HG02852 (cell line): ENCODE measurements at regions not wholly inside any gene's neighbourhood (a gene's known extent, or its start where the extent isn't known, plus 50 kb on each side); places are given as distances from the start of the nearest gene placed in this dataset.
A peak's percentile ranks its signal among the peaks of the same experiment; 100 is the strongest.
"Not testable (repeated sequence)": the region's sequence is repeated elsewhere in the genome, so short reads cannot be mapped to it uniquely, and the experiment has no call there.

Source experiments
- ATAC-seq: cut with Tn5 transposase; IDR thresholded peaks from one replicate; pipeline ENCODE4 v1.9.1; 2021; ENCODE audit warnings: mild to moderate bottlenecking, moderate library complexity; ENCODE audit not compliant: unreplicated experiment

- ATAC-seq: not testable (repeated sequence)
Observed at GRCh38 chr2:89129440-89129839, 438.0 kb downstream of the RPIA start.

- ATAC-seq: not testable (repeated sequence)
Observed at GRCh38 chr2:89130665-89131308, 439.3 kb downstream of the RPIA start.

GRCh38 chr2:89142959-89143358, 451.5 kb downstream of the RPIA start:
- ATAC-seq: peak; percentile 47

GRCh38 chr2:89145342-89145741, 453.9 kb downstream of the RPIA start:
- ATAC-seq: not testable (repeated sequence)

- not testable (repeated sequence) for ATAC-seq
Observed at GRCh38 chr2:89148256-89148655, 456.8 kb downstream of the RPIA start.

GRCh38 chr2:89151699-89152098, 460.2 kb downstream of the RPIA start:
- not testable (repeated sequence) for ATAC-seq

GRCh38 chr2:89152501-89152900, 461.0 kb downstream of the RPIA start:
- not testable (repeated sequence) for ATAC-seq

- ATAC-seq: not testable (repeated sequence)
Observed at GRCh38 chr2:89153210-89153609, 461.7 kb downstream of the RPIA start.

GRCh38 chr2:89154247-89154682, 462.8 kb downstream of the RPIA start:
- not testable (repeated sequence) for ATAC-seq

- not testable (repeated sequence) for ATAC-seq
Observed at GRCh38 chr2:89160306-89160705, 468.8 kb downstream of the RPIA start.

GRCh38 chr2:89161626-89162025, 470.2 kb downstream of the RPIA start:
- ATAC-seq: not testable (repeated sequence)

- not testable (repeated sequence) for ATAC-seq
Observed at GRCh38 chr2:89170506-89171173, 479.2 kb downstream of the RPIA start.

- not testable (repeated sequence) for ATAC-seq
Observed at GRCh38 chr2:89171174-89171519, 479.7 kb downstream of the RPIA start.

- not testable (repeated sequence) for ATAC-seq
Observed at GRCh38 chr2:89177004-89177403, 485.5 kb downstream of the RPIA start.

- not testable (repeated sequence) for ATAC-seq
Observed at GRCh38 chr2:89182221-89182620, 490.7 kb downstream of the RPIA start.

- ATAC-seq: not testable (repeated sequence)
Observed at GRCh38 chr2:89184746-89185145, 493.3 kb downstream of the RPIA start.

- ATAC-seq: not testable (repeated sequence)
Observed at GRCh38 chr2:89195636-89196251, 504.3 kb downstream of the RPIA start.

- ATAC-seq: not testable (repeated sequence)
Observed at GRCh38 chr2:89196719-89197118, 505.2 kb downstream of the RPIA start.

GRCh38 chr2:89198026-89198425, 506.6 kb downstream of the RPIA start:
- ATAC-seq: not testable (repeated sequence)

GRCh38 chr2:89199453-89200246, 508.2 kb downstream of the RPIA start:
- not testable (repeated sequence) for ATAC-seq

- ATAC-seq: not testable (repeated sequence)
Observed at GRCh38 chr2:89200247-89200527, 508.7 kb downstream of the RPIA start.
